HCT116 (cell line): ENCODE measurements at regions not wholly inside any gene's neighbourhood (a gene's known extent, or its start where the extent isn't known, plus 50 kb on each side); places are given as distances from the start of the nearest gene placed in this dataset.

Experiments used
- ATAC-seq: fragments of 200-7000 bp; cut with Tn5 transposase; 2 replicates; pipeline ENCODE4 v1.9.1; 2020; ENCODE audit warnings: mild to moderate bottlenecking, moderate library complexity
- BruUV-seq: library from RNA; stranded (reverse); fragments of 400-500 nt; replicated peaks from 2 replicates; lab custom pipeline; 2021; lab: Mats Ljungman, UMichigan
- CTCF ChIA-PET: fragments of 300-600 bp; sonication (Branson Sonifier 250); formaldehyde crosslinking; loops from one replicate; lab custom pipeline; 2021; ENCODE audit warnings: antibody characterized with exemption; lab: Charles Lee
- POLR2A ChIA-PET: fragments of 300-600, 350-600 bp; sonication (Branson Sonifier 250); formaldehyde crosslinking; loops from one replicate; lab custom pipeline; 2021; ENCODE audit warnings: antibody characterized with exemption; lab: Charles Lee
- RAD21 ChIA-PET, 2 experiments: fragments of 300-600 bp; sonication (Branson Sonifier 250); formaldehyde crosslinking; loops; one replicate each; lab custom pipeline; 2023; ENCODE audit warnings: low total read pairs in 2 of 2; ENCODE audit not compliant: uncharacterized antibody in 2 of 2, unreplicated experiment in 2 of 2, low non-redundant PET in 1 of 2; lab: Charles Lee
- DNase-seq: peaks from one replicate; pipeline ENCODE4 v3.0.0-alpha.2; 2010; ENCODE audit warnings: low read depth, low spot score
- H2AFZ ChIP-seq: fragments of 200-600 bp; shearing (Covaris generic), sonication (generic); 2 replicates; pipeline ENCODE4 v1.6.1; 2017; ENCODE audit warnings: low read depth, mixed run types, mixed read lengths, antibody characterized with exemption, low read length; ENCODE audit not compliant: poor library complexity, severe bottlenecking
- H3K27ac ChIP-seq: 2 replicates; pipeline ENCODE4 v1.5.1; 2012; ENCODE audit warnings: low read depth, low read length
- H3K27me3 ChIP-seq: fragments of 200-600 bp; sonication (generic); 2 replicates; pipeline ENCODE4 v1.6.1; 2016; ENCODE audit warnings: mixed run types, low read length, mixed read lengths; ENCODE audit not compliant: insufficient read depth
- H3K36me3 ChIP-seq, 2 experiments: fragments of 200-500 bp in 1 of 2; fragments of 200-600 bp in 1 of 2; sonication (Bioruptor generic) in 1 of 2; sonication (generic) in 1 of 2; 2 replicates each; pipeline versions ENCODE4 v1.5.1 to v1.6.1; 2014 to 2016; ENCODE audit warnings: low read length in 2 of 2, inconsistent platforms in 1 of 2, mixed read lengths in 1 of 2, mixed run types in 1 of 2; ENCODE audit not compliant: insufficient read depth in 2 of 2, control insufficient read depth in 1 of 2
- H3K4me1 ChIP-seq, 2 experiments: fragments of 200-600 bp in 1 of 2; sonication (generic) in 1 of 2; 2 replicates each; pipeline versions ENCODE4 v1.5.1 to v1.6.1; 2012 to 2017; ENCODE audit warnings: low read length in 2 of 2, inconsistent platforms in 1 of 2, mild to moderate bottlenecking in 1 of 2, mixed read lengths in 1 of 2, mixed run types in 1 of 2, moderate library complexity in 1 of 2; ENCODE audit not compliant: insufficient read depth in 2 of 2, control insufficient read depth in 1 of 2
- H3K4me2 ChIP-seq: fragments of 200-600 bp; sonication (generic); 2 replicates; pipeline ENCODE4 v1.6.1; 2017; ENCODE audit warnings: mixed run types, low read length, mixed read lengths
- H3K4me3 ChIP-seq, 2 experiments: fragments of 200-600 bp in 1 of 2; sonication (generic) in 1 of 2; replicated peaks in 1 of 2; 2 replicates each; pipeline ENCODE4 v1.5.1; 2011 to 2016; ENCODE audit warnings: low read length in 2 of 2, control low read depth in 1 of 2, low read depth in 1 of 2, mild to moderate bottlenecking in 1 of 2, mixed read lengths in 1 of 2, mixed run types in 1 of 2
- H3K79me2 ChIP-seq: fragments of 200-600 bp; sonication (generic); 2 replicates; pipeline ENCODE4 v1.6.1; 2017; ENCODE audit warnings: mild to moderate bottlenecking, mixed run types, low read length, moderate library complexity, mixed read lengths; ENCODE audit not compliant: insufficient read depth
- H3K9ac ChIP-seq: fragments of 200-600 bp; sonication (generic); 2 replicates; pipeline ENCODE4 v1.6.1; 2016; ENCODE audit warnings: low read length, mixed read lengths
- H3K9me2 ChIP-seq: fragments of 200-600 bp; sonication (generic), shearing (Covaris generic); 2 replicates; pipeline ENCODE4 v1.6.1; 2017; ENCODE audit warnings: mixed run types, mild to moderate bottlenecking, moderate library complexity; ENCODE audit not compliant: insufficient read depth
- H3K9me3 ChIP-seq, 2 experiments: fragments of 200-500 bp in 1 of 2; fragments of 200-600 bp in 1 of 2; sonication (Bioruptor generic) in 1 of 2; sonication (generic) in 1 of 2; 2 replicates each; pipeline ENCODE4 v1.6.1; 2014 to 2017; ENCODE audit warnings: low read length in 2 of 2, mixed read lengths in 2 of 2, inconsistent platforms in 1 of 2, low read depth in 1 of 2, mild to moderate bottlenecking in 1 of 2, mixed run types in 1 of 2, moderate library complexity in 1 of 2; ENCODE audit not compliant: control insufficient read depth in 1 of 2, insufficient read depth in 1 of 2
- H4K20me1 ChIP-seq: fragments of 200-600 bp; sonication (generic), shearing (Covaris generic); 2 replicates; pipeline ENCODE4 v1.6.1; 2017; ENCODE audit warnings: mixed run types, mild to moderate bottlenecking, moderate library complexity; ENCODE audit not compliant: insufficient read depth
- EGR1 ChIP-seq: IDR thresholded peaks from 2 replicates; pipeline ENCODE4 v1.6.1; 2012; ENCODE audit warnings: low read depth
- FOSL1 ChIP-seq: IDR thresholded peaks from 2 replicates; pipeline ENCODE4 v1.6.1; 2012; ENCODE audit warnings: low read depth
- JUND ChIP-seq: IDR thresholded peaks from 2 replicates; pipeline ENCODE4 v1.6.1; 2012
- MAX ChIP-seq: IDR thresholded peaks from 2 replicates; pipeline ENCODE4 v1.6.1; 2012
- SRF ChIP-seq: IDR thresholded peaks from 2 replicates; pipeline ENCODE4 v1.6.1; 2012; ENCODE audit warnings: low read depth
- YY1 ChIP-seq: IDR thresholded peaks from 2 replicates; pipeline ENCODE4 v1.6.1; 2011; ENCODE audit warnings: low read length, low read depth, moderate library complexity, mild to moderate bottlenecking; ENCODE audit not compliant: insufficient replicate concordance; ENCODE audit errors: extremely low read depth
- intact Hi-C: fragments of 100-400 bp; cut with micrococcal nuclease; formaldehyde crosslinking; loops from 2 replicates; pipeline ENCODE4 v1.10.0; 2022
- TF ChIP-seq, protein P1 (sequence below), 3 experiments: fragments of 200-600 bp in 1 of 3; sonication (generic) in 1 of 3; IDR thresholded peaks in 2 of 3; conservative IDR thresholded peaks in 1 of 3; 2 replicates each; pipeline ENCODE4 v1.5.1; 2012 to 2017; ENCODE audit warnings: low read depth in 2 of 3, low read length in 2 of 3, antibody characterized with exemption in 1 of 3, borderline replicate concordance in 1 of 3, control low read depth in 1 of 3, mild to moderate bottlenecking in 1 of 3, mixed read lengths in 1 of 3, mixed run types in 1 of 3, moderate library complexity in 1 of 3; ENCODE audit not compliant: insufficient read depth in 1 of 3
- TF ChIP-seq, protein P2 (sequence below): IDR thresholded peaks from 2 replicates; pipeline ENCODE4 v1.6.1; 2011; ENCODE audit warnings: mild to moderate bottlenecking, low read length, moderate library complexity; ENCODE audit not compliant: insufficient replicate concordance; ENCODE audit errors: extremely low read depth

DNA sequence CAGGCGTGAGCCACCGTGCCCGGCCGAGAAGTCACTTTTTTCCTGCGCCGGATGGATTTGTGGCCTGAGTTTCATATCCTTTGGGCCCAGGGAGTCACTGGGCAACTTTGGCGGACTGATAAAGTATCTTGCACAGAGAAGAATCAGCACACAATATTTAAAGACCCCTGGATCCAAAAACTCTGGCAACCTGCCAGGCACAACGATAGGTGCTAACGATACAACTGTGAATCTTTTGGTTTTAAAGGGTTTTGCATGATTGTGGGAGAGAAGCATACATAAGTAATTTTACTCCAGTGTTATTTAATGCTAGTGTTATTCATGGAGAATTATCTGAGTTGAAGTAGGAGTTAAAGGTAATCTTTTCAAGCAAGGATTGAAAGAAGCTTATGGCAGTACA lies 85.3 kb downstream of the TAF11L14 start:
- Histone ChIP-seq H3K9me2 (no peaks in the 10 kb centered on the region), H3K79me2 (no peaks in the 10 kb centered on the region), H3K36me3 (no peaks in the 10 kb centered on the region), H3K27ac (no peak overlapping the region), H3K4me3 (no peak overlapping the region), H3K9ac (no peak overlapping the region), H2AFZ (no peak overlapping the region), H3K9me3 (peaks cover 3 to 27% of the 10 kb centered on the region in 2 experiments; a peak in 3 of 4 replicates), H3K4me1 (no peaks in the 10 kb centered on the region), H3K27me3 (no peaks in the 10 kb centered on the region), H3K4me2 (no peak overlapping the region), H4K20me1 (no peaks in the 10 kb centered on the region)
- ATAC-seq, result no peak
- ChIA-PET RAD21 (no interaction called here), POLR2A (no interaction called here), CTCF (no interaction called here)
- DNase-seq, result no peak
- no peak for TF ChIP-seq FOSL1
- TF ChIP-seq YY1, result no peak
- no peak for TF ChIP-seq EGR1
- TF ChIP-seq, protein P1, sequence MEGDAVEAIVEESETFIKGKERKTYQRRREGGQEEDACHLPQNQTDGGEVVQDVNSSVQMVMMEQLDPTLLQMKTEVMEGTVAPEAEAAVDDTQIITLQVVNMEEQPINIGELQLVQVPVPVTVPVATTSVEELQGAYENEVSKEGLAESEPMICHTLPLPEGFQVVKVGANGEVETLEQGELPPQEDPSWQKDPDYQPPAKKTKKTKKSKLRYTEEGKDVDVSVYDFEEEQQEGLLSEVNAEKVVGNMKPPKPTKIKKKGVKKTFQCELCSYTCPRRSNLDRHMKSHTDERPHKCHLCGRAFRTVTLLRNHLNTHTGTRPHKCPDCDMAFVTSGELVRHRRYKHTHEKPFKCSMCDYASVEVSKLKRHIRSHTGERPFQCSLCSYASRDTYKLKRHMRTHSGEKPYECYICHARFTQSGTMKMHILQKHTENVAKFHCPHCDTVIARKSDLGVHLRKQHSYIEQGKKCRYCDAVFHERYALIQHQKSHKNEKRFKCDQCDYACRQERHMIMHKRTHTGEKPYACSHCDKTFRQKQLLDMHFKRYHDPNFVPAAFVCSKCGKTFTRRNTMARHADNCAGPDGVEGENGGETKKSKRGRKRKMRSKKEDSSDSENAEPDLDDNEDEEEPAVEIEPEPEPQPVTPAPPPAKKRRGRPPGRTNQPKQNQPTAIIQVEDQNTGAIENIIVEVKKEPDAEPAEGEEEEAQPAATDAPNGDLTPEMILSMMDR (IDR thresholded peaks at IDR 0.05 in 2 of 3, conservative IDR thresholded peaks at IDR 0.05 in 1 of 3; ENCODE audit: borderline replicate concordance in 1 of 3, insufficient read depth in 1 of 3, low read depth in 2 of 3, low read length in 2 of 3), result no peak
- TF ChIP-seq JUND, result no peak
- TF ChIP-seq SRF, result no peak
- TF ChIP-seq, protein P2, sequence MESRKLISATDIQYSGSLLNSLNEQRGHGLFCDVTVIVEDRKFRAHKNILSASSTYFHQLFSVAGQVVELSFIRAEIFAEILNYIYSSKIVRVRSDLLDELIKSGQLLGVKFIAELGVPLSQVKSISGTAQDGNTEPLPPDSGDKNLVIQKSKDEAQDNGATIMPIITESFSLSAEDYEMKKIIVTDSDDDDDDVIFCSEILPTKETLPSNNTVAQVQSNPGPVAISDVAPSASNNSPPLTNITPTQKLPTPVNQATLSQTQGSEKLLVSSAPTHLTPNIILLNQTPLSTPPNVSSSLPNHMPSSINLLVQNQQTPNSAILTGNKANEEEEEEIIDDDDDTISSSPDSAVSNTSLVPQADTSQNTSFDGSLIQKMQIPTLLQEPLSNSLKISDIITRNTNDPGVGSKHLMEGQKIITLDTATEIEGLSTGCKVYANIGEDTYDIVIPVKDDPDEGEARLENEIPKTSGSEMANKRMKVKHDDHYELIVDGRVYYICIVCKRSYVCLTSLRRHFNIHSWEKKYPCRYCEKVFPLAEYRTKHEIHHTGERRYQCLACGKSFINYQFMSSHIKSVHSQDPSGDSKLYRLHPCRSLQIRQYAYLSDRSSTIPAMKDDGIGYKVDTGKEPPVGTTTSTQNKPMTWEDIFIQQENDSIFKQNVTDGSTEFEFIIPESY, result no peak
- TF ChIP-seq MAX, result no peak
- BruUV-seq, result no TSS peak
- intact Hi-C loops, result no loop called here
